AG09319 (cell line): ENCODE measurements at regions not wholly inside any gene's neighbourhood (a gene's known extent, or its start where the extent isn't known, plus 50 kb on each side); places are given as distances from the start of the nearest gene placed in this dataset.

Source experiments
- DNase-seq: peaks from one replicate; pipeline ENCODE4 v3.0.0-alpha.2; 2010; ENCODE audit warnings: low read depth; ENCODE audit errors: extremely low read depth
- CTCF ChIP-seq: IDR thresholded peaks from 2 replicates; pipeline ENCODE4 v1.5.1; 2011; ENCODE audit warnings: low read depth, mild to moderate bottlenecking, inconsistent platforms, low read length, moderate library complexity

- DNase-seq: no peak
- TF ChIP-seq CTCF: no peak
Observed at GRCh38 chr6:140245296-140246040, 871.0 kb upstream of the CITED2 start.

- no peak for DNase-seq
- no peak for TF ChIP-seq CTCF
Observed at GRCh38 chr6:140237251-140237650, 862.8 kb upstream of the CITED2 start.

GRCh38 chr6:140236732-140237131 lies 862.3 kb upstream of the CITED2 start:
- no peak for DNase-seq
- TF ChIP-seq CTCF: no peak

- no peak for DNase-seq
- no peak for TF ChIP-seq CTCF
Observed at GRCh38 chr6:140230282-140230681, 855.8 kb upstream of the CITED2 start.

GRCh38 chr6:140228491-140228890 lies 854.0 kb upstream of the CITED2 start:
- DNase-seq: no peak

GRCh38 chr6:140226637-140227036 lies 852.2 kb upstream of the CITED2 start:
- no peak for TF ChIP-seq CTCF
- DNase-seq: no peak

More at GRCh38 chr6:140228491-140228890, 854.0 kb upstream of the CITED2 start:
- no peak for TF ChIP-seq CTCF

- TF ChIP-seq CTCF: no peak
- no peak for DNase-seq
Observed at GRCh38 chr6:140225701-140226436, 851.4 kb upstream of the CITED2 start.
